GM18505 (cell line): ENCODE measurements at regions not wholly inside any gene's neighbourhood (a gene's known extent, or its start where the extent isn't known, plus 50 kb on each side); places are given as distances from the start of the nearest gene placed in this dataset.

Experiments
- ATAC-seq: cut with Tn5 transposase; IDR thresholded peaks from one replicate; pipeline ENCODE4 v1.9.1; 2021; ENCODE audit not compliant: unreplicated experiment
- POLR2A ChIP-seq: IDR thresholded peaks from 4 replicates; pipeline ENCODE4 v1.6.1; 2011; ENCODE audit warnings: borderline replicate concordance; ENCODE audit not compliant: insufficient read depth, insufficient read length; ENCODE audit errors: extremely low read depth

DNA sequence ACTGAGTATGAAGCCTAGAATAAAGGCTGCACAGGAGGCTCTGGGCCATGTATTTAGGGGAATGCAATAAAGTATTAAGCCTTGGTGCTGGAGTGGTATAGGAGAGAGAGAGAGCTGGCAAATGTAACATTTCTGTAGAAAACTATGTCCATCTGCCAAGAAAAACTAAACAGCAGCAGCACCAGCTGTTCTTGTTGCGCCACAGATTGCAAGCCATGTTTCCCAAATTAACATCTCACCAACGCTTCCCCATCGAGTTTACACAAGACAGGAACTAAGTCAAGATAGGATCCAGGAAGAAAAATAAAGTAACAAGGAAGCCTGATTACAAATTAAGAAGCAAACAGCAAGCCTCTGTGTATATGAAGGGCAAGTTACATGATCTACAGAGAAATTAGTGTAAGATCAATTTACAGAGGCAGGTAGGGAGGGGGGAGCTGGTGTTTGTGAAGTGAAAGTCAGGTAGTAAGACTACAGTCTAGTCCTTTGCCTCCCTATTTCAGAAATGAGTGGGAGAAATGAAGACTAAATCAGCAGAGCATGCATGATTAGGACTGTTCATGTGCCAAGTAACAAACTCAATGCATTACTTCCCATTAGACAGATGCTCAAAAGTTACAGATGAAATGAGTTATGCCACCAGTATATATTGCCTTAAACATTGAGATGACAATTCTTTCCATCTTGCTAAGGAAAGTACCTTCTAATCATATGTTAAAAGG, 900.5 kb downstream of the EPHA3 start:
- ATAC-seq, result no peak
- TF ChIP-seq POLR2A, result no peak

DNA sequence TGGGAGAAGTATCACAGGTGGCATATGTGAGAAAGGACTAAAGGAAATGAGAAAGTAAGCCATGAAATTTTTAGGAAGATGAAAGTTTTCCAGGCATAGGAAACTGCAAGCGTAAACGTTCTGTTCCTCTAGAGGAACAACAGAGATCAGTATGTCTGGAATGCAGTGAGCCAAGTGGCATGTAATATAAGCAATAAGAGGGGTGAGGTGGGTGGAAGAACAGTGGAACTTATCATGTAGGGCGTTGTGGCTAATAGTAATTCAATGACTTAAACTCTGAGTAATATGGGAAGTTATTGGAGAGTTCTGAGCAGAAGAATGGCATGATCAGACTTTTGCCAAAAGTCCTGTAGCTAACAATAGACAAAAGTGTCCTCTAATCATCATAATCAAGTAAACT, 902.9 kb downstream of the EPHA3 start:
- no peak for TF ChIP-seq POLR2A
- ATAC-seq, result no peak

- ATAC-seq, result no peak
- no peak for TF ChIP-seq POLR2A
Measured at GRCh38 chr3:90011131-90011530, 903.7 kb downstream of the EPHA3 start.

DNA sequence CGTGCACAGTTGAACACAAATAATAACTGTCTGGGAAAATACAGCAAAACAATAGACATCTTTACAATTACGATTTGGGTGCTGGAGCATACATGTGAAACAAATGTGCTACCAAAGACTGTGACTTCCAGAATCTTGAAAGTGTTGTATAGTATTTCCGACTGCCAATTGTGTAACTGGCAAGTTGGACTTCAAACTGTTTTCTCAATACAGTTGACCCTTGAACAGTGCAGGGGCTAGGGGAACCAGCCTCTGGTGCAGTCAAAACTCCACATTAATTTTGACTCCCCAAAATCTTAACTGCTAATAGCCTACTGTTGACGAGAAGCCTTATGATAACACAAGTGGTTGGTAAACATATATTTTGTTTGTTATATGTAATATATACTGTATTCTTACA, 904.2 kb downstream of the EPHA3 start:
- TF ChIP-seq POLR2A, result no peak
- ATAC-seq, result no peak

DNA sequence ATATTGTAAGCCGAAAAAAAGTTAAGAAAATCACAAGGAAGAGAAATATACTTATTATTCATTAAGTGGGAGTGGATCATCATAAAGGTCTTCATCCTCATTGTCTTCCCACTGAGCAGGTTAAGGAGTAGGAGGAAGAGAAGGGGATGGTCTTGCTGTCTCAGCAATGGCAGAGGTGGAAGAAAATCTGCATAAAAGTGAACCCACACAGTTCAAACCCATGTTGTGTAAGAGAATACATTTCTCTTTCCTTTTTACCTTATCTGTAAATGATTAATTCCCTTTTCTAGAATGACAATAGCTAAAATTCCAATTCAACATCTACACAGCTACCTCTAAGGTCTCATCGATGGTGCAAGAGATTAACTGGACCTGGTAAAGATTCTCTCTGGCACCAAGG, 904.6 kb downstream of the EPHA3 start:
- no peak for ATAC-seq
- no peak for TF ChIP-seq POLR2A

- ATAC-seq, result no peak
- TF ChIP-seq POLR2A, result no peak
Measured at GRCh38 chr3:90015688-90016356, 908.4 kb downstream of the EPHA3 start.

DNA sequence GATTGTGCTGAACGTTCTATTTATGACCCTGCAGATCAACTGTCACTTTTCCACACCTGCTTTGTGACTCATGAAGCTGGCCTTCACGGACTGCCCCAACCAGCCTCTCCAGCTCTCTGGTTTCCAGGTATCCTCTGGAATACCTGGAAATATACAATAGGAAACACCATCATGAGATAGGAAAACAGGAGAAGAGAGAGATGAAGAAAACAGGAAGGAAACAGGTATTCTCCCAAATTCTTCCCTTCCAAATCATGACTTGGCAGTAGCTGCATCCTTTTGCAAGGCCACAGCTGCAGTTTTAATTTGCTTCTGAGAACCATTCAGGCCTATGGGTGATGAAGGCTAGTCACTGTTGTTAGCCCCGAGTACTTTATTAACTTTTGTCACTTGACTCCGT, 909.1 kb downstream of the EPHA3 start:
- no peak for TF ChIP-seq POLR2A
- no peak for ATAC-seq

GRCh38 chr3:90018779-90019178, 911.4 kb downstream of the EPHA3 start:
- no peak for TF ChIP-seq POLR2A
- ATAC-seq, result no peak

GRCh38 chr3:90025019-90025418, 917.6 kb downstream of the EPHA3 start:
- TF ChIP-seq POLR2A, result no peak
- ATAC-seq, result no peak

GRCh38 chr3:90026406-90026805, 919.0 kb downstream of the EPHA3 start:
- no peak for TF ChIP-seq POLR2A

DNA sequence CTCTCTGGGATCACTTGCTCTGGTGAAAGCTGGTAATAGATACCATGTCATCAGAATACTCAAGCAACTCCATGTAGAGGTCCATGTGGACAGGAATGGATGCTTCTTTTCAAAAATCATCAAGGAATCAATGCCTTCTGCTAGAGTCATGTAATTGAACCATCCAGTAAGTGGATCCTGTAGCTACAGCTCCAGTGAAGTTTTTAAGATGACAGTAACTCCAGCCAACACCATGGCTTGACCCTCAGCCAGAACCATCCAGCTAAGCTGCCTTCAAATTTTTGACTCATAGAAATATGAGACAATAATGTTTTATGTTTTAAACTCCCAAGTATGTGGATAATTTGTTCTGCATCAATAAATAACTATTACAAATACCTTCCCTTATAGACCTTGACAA, 923.7 kb downstream of the EPHA3 start:
- ATAC-seq, result no peak
- TF ChIP-seq POLR2A, result no peak

More at GRCh38 chr3:90026406-90026805, 919.0 kb downstream of the EPHA3 start:
- no peak for ATAC-seq

- TF ChIP-seq POLR2A, result no peak
- no peak for ATAC-seq
Measured at GRCh38 chr3:90032980-90033641, 925.7 kb downstream of the EPHA3 start.

DNA sequence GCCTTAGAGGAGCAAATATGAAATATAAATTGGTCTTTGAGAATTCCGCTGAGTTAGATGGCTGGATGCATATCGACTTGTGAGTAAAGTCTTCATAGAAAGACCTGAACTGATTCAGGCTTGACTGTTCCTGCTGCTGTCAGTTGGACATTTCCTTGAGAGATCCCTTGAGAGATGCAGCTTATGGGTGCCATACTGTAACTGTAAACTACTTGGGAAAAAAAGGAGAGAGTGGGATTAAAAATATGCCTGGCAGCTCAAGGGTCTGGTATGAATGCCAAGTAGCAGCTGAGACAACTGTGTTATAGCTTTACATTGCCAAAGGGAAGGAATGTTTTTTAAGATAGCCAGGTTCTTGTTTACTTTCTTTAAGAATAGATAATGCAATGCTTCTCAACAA, 926.6 kb downstream of the EPHA3 start:
- no peak for ATAC-seq
- no peak for TF ChIP-seq POLR2A

GRCh38 chr3:90035643-90036042, 928.2 kb downstream of the EPHA3 start:
- no peak for TF ChIP-seq POLR2A
- no peak for ATAC-seq
